ENCODE measurements at regions not wholly inside any gene's neighbourhood (a gene's known extent, or its start where the extent isn't known, plus 50 kb on each side); places are given as distances from the start of the nearest gene placed in this dataset.
"Not testable (repeated sequence)": the region's sequence is repeated elsewhere in the genome, so short reads cannot be mapped to it uniquely, and the experiment has no call there.

DNA sequence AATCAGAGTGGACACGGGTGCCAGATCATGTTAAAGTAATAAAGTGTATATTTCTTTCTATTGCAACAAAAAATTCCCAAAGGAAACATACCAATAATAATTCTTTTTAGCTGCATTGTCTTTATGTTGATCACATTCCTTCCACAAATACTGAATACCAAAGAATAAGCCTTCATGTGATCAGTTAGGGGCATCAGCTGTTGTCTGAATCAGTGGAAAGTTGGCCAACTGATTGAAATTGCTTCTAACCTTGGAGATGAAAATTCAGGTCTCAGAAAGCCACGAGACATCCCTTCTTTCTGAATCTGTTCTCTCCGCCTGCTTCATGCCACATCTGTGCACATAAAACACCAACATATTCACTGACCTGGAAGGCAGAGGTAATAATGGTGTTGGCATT lies 785.2 kb downstream of the KCNA4 start:
- no peak for DNase-seq (ENCODE audit: insufficient read length, low spot score)
- TF ChIP-seq, protein P1, sequence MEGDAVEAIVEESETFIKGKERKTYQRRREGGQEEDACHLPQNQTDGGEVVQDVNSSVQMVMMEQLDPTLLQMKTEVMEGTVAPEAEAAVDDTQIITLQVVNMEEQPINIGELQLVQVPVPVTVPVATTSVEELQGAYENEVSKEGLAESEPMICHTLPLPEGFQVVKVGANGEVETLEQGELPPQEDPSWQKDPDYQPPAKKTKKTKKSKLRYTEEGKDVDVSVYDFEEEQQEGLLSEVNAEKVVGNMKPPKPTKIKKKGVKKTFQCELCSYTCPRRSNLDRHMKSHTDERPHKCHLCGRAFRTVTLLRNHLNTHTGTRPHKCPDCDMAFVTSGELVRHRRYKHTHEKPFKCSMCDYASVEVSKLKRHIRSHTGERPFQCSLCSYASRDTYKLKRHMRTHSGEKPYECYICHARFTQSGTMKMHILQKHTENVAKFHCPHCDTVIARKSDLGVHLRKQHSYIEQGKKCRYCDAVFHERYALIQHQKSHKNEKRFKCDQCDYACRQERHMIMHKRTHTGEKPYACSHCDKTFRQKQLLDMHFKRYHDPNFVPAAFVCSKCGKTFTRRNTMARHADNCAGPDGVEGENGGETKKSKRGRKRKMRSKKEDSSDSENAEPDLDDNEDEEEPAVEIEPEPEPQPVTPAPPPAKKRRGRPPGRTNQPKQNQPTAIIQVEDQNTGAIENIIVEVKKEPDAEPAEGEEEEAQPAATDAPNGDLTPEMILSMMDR (IDR thresholded peaks at IDR 0.05; ENCODE audit: insufficient read depth, missing control alignments) = no peak
- no peak for FAIRE-seq

DNA sequence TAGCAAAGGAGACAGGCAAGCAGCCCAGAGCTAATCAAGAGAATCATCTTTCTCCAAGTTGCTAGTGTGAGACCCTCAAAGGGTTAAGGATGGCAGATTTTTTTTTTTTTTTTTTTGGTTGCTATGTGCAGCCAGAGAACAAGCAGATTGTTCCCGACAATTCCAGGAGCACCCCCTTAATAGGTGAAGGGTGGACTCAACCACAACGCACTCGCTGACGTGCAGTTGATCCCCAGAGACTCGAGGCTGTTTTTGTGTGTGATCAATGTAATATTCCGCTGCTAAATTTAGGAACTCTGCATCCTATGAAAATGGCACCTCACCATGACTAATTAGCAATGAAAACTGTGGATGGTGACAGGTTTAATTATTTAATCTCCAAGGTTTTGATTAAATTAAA lies 789.0 kb downstream of the KCNA4 start:
- DNase-seq (ENCODE audit: insufficient read length, low spot score) (no peak), FAIRE-seq (no peak)
- TF ChIP-seq, protein P1 (IDR thresholded peaks at IDR 0.05; ENCODE audit: insufficient read depth, missing control alignments) = no peak

GRCh38 chr11:29224739-29225384 lies 792.0 kb downstream of the KCNA4 start:
- no peak for FAIRE-seq
- TF ChIP-seq, protein P1 (IDR thresholded peaks at IDR 0.05; ENCODE audit: insufficient read depth, missing control alignments) = no peak
- no peak for DNase-seq (ENCODE audit: insufficient read length, low spot score)

GRCh38 chr11:29219531-29219930 lies 797.3 kb downstream of the KCNA4 start:
- DNase-seq (ENCODE audit: insufficient read length, low spot score); FAIRE-seq: not testable (repeated sequence)

- DNase-seq (ENCODE audit: insufficient read length, low spot score) (no peak), FAIRE-seq (no peak)
- TF ChIP-seq, protein P1 (IDR thresholded peaks at IDR 0.05; ENCODE audit: insufficient read depth, missing control alignments) = no peak
Measured at GRCh38 chr11:29217901-29218300, 798.9 kb downstream of the KCNA4 start.

DNA sequence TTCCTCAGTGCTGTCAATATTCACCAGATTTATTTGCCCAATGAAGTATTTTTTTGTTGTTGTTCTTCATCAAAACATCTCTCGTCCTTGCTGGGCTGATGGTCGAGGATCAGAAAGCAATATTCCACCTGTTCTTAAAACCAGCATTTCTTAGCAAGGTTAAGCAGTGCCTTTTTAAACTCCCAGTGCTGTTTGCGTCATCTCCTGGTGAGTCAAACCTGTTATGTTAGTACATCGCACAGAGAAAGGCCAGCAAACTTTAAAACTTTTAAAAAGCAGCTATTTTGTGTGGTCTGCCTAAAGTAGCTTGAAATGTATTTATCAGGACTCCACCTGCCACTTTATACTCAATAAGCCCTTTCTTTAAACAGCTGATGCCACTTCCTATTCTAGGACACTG lies 802.0 kb downstream of the KCNA4 start:
- FAIRE-seq = no peak
- TF ChIP-seq, protein P1 (IDR thresholded peaks at IDR 0.05; ENCODE audit: insufficient read depth, missing control alignments) = no peak
- DNase-seq (ENCODE audit: insufficient read length, low spot score) = no peak

- no peak for FAIRE-seq
- no peak for DNase-seq (ENCODE audit: insufficient read length, low spot score)
- TF ChIP-seq, protein P1 (IDR thresholded peaks at IDR 0.05; ENCODE audit: insufficient read depth, missing control alignments) = no peak
Measured at GRCh38 chr11:29211202-29211601, 805.6 kb downstream of the KCNA4 start.

GRCh38 chr11:29210426-29210825 lies 806.4 kb downstream of the KCNA4 start:
- no peak for FAIRE-seq
- TF ChIP-seq, protein P1 (IDR thresholded peaks at IDR 0.05; ENCODE audit: insufficient read depth, missing control alignments) = no peak
- DNase-seq (ENCODE audit: insufficient read length, low spot score) = no peak

Data from D721Med (cell line).